ENCODE measurements at regions not wholly inside any gene's neighbourhood (a gene's known extent, or its start where the extent isn't known, plus 50 kb on each side); places are given as distances from the start of the nearest gene placed in this dataset.

GRCh38 chr21:17458279-17458678 is 54.6 kb upstream of the CXADR start:
- TF ChIP-seq, protein P1, sequence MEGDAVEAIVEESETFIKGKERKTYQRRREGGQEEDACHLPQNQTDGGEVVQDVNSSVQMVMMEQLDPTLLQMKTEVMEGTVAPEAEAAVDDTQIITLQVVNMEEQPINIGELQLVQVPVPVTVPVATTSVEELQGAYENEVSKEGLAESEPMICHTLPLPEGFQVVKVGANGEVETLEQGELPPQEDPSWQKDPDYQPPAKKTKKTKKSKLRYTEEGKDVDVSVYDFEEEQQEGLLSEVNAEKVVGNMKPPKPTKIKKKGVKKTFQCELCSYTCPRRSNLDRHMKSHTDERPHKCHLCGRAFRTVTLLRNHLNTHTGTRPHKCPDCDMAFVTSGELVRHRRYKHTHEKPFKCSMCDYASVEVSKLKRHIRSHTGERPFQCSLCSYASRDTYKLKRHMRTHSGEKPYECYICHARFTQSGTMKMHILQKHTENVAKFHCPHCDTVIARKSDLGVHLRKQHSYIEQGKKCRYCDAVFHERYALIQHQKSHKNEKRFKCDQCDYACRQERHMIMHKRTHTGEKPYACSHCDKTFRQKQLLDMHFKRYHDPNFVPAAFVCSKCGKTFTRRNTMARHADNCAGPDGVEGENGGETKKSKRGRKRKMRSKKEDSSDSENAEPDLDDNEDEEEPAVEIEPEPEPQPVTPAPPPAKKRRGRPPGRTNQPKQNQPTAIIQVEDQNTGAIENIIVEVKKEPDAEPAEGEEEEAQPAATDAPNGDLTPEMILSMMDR (IDR thresholded peaks at IDR 0.05) = no peak
- TF ChIP-seq POLR2AphosphoS5 (IDR thresholded peaks at IDR 0.05) (no peak), POLR2A (IDR thresholded peaks at IDR 0.05) (no peak)

Data from suprapubic skin (tissue), 4 donors.